ENCODE measurements at regions not wholly inside any gene's neighbourhood (a gene's known extent, or its start where the extent isn't known, plus 50 kb on each side); places are given as distances from the start of the nearest gene placed in this dataset.

GRCh38 chr10:107453561-107453960, 289.1 kb upstream of the SORCS1 start:
- DNase-seq: no peak

- DNase-seq: peak; percentile 86
These were observed 286.5 kb upstream of the SORCS1 start for GRCh38 chr10:107451047-107451446.

- DNase-seq: no peak
These were observed 285.6 kb upstream of the SORCS1 start for GRCh38 chr10:107450056-107450455.

- no peak for DNase-seq
These were observed 279.9 kb upstream of the SORCS1 start for GRCh38 chr10:107444443-107444842.

- no peak for DNase-seq
These were observed 279.3 kb upstream of the SORCS1 start for GRCh38 chr10:107443813-107444212.

DNA sequence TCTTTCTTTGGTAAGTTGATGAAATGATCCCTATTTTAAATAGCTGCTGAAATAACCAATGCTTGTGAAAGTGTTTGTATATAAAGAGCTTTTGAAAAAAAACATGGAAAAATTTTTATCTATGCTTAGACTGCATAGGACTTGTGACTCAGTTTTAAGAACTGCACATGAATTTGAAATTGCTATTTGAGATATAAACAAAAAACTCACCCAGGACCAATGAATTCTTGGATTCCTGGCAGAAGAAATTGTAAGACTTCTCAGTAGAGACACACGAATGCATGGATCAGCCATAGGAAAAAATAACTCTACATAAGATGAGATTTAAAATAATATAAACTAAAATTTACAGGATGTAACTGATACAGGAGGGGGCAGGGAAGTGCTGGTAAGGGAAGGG, 278.8 kb upstream of the SORCS1 start:
- DNase-seq: no peak

DNA sequence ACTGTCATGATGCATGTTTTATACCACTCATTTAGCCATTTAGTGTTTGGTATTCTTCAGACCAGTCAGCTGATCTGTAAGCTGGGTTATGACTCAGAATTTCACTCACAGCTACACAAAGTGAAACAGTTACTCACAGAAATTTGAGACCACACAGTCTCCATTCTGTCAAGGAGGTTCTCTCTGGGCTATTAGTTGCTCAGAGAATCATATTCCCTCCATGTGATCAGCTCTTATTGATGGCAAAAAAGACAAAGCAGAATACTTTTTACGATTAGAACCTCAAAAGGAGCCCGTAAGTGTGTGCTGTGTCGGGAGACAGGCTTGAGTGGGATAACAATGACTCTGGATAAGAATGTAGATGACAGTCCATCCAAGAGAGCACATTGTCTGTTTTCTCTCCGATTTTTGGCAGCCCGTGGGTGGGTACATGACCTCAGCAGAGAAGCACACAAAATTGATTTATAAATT, 277.6 kb upstream of the SORCS1 start:
- DNase-seq: peak; percentile 31

DNA sequence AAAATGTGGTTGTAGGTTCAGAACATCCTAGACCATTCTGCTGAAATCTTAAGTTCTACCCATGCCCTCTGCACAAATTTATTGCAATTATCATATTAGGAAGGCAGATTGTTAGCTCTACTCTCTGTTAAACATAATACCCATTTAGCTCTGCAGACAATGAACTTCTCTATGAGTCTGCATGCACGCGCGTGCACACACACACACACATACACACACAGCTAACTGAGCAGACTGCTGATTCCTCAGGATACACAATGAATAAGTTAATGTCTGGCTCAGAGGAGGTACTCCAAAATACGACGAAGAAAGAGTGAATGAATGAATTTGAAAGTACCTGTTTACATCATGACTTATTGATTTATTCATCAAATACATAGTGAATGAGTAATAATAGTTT, 276.2 kb upstream of the SORCS1 start:
- DNase-seq: no peak

- DNase-seq: no peak
These were observed 273.4 kb upstream of the SORCS1 start for GRCh38 chr10:107437921-107438320.

DNA sequence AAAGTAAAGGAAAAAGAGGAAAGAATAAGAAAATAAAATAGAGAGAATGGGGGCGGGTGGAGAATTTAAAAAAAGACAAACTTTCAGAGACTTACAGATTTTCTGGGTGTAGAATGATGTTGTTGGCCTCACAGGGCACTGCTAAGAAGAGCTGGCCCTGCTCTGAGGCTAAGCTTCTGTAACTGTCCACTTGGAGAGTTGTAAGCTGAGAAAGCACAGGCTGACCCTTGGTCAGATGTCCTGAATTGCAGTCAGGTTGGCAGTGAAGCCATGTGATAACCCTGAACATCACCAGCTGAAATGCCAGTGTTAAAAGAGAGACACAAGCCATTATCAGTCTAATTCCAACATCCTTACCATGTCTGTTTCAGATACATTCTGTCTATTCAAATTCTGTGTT, 272.1 kb upstream of the SORCS1 start:
- DNase-seq: no peak

DNA sequence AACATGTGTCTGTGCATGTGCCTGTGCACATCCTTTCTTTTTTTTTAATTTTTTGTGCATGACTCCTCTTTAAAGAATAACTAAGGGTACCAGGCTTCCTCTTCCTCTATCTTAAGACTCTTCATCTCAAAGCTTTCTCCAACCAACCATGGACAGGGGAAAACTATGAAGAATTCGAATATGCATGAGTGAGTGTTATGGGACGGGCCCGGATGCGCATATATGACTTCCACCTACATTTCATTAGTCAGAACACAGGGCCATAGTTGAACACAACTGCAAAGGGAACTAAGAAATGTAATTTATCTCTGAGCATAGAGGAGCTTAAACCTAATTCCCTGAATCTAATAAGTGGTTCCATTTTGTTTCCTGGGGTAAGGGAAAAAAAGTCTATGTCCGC, 270.3 kb upstream of the SORCS1 start:
- no peak for DNase-seq

DNA sequence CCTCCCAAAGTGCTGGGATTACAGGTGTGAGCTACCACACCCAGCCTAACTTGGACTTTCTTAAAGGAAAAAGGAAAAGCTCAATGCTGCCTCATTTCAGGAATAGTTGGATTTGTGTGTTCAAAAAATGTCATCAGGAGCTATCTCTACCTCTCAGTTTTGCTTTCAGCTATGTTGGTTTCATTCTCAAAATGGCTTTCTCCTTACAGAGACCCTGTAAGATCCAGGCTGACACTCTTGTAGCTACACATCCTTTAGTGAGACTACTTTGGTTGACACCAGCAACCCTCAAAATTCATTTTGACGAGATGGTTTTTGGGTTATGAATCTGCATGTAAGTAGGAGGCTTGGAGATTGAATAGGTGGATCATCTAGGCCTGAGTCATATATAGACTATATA, 269.7 kb upstream of the SORCS1 start:
- DNase-seq: no peak

- no peak for DNase-seq
These were observed 269.1 kb upstream of the SORCS1 start for GRCh38 chr10:107433605-107434004.

- DNase-seq: no peak
These were observed 265.9 kb upstream of the SORCS1 start for GRCh38 chr10:107430446-107430845.

DNA sequence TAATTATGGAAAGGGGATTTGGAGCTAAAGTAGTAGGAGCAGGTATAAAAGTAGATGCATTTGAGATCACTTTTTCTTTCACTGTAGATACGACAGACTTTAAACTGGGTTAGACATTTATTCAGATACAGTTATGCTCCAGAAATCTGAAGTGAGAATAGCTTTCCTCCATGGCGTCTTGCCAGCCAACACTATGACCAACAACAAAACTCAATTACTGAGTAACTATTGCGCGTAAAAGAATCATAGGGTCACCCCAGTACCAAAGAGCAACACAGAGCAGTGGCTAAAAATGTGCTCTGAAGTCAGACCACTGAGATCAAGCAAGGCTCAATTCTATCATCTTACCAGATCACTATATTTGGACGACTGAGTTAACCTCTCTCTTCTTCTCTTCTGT, 262.5 kb upstream of the SORCS1 start:
- DNase-seq: no peak

GRCh38 chr10:107425931-107426553, 261.5 kb upstream of the SORCS1 start:
- DNase-seq: no peak

DNA sequence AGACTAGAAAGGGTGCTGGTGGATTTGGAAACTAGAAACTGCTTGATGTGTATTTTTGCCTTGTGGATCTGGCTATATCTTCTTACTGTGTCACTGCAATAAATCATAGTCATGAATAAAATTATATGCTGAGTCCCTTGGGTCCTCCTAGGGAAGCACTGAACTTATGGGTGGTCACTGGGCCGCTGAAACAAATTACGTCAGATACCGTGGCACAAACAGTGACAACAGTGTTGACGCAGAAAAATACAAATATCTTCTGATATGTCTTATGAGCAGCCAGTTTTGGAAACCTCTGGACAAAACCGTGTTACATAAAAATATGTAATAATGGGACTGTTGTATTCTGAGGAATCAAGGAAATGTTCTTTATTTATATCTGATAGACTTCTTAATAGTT, 260.1 kb upstream of the SORCS1 start:
- no peak for DNase-seq

- no peak for DNase-seq
These were observed 259.4 kb upstream of the SORCS1 start for GRCh38 chr10:107423903-107424302.

DNA sequence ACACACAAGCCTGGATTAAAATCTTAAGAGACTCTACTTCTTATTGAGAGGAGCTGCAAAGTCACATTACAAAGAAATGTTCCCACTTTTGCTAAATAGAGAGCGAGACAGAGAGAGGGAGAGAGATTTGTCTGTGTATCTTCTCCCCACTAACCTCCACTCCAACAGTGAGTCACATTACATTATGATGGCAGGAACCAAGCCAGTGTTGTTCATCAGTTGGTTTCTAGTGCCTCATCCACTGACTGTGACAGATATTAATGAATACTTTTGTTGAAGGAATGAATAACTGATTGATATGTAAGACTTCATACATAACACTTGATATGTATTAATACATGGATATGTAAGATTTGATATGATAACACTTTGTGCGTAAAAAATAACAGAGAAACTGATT, 258.2 kb upstream of the SORCS1 start:
- DNase-seq: no peak

DNA sequence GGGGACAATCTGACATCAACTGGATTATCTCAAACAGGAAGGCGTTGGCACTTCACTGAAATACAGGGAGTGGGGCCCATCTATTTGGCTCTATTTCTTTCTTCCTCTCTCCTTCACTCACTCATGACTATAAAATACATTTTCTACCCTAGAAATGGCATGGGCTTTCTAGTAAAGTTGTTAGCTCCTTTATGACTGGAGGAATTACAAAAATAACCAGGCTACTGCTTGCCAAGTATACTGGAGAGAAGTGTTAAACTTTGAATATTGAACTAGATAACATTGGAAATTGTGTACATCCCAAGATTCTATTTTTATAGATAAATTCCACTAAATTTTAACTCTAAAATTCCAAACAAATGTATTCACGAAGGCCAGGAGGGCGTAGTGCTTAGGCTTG, 255.7 kb upstream of the SORCS1 start:
- no peak for DNase-seq

DNA sequence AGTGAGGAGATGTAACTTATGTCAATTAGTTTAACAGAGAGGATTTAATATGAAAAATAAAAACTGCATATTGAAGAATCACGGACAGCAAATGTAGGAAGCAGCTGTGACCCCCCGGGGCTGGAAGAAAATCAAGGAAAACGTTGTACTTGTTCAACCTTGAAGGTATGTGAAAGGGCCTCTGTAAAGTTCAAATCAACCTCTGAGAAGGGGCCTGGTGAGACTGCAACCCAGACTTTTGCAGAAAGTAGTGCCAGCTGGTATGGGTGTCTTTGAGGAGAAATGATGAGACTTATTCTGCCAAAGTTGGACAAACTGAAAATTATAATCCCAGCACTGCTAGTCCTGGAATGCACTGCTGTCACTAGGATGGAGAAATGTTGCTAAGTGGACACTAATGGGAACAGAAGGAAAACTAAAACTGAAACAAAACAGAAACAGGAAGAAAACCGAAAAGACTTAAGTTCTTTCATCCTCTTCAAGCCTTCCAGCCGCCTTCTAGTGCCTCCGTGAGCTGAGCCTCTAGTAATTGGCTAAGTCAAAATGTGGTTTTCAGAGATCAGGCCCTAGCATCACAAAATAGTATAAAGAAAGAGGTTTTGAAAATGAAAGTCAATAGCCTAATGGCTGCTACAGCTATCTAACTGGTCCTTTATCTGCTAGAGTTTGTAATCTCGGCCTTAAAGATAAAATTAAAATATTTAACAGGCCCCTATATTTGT, 253.7 kb upstream of the SORCS1 start:
- DNase-seq: peak; percentile 86

DNA sequence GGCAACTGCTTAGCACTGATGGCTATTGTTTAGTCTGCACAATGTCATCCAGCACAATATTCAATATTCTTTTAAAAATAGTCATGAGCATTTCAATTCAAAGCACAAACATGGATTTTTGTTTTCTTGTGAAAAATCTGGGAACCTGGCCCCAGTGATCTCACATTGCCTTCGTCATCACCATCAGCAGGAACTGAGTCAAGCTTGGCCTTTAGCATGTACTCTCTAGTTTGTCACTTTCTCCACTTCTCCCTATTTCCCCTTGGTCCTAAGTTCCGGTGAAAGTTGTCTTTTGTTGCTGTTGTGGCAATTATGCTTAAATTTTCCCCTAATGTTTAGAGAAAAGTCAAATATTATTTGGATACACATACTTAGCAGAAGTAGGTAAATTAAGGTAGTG, 252.9 kb upstream of the SORCS1 start:
- no peak for DNase-seq

DNA sequence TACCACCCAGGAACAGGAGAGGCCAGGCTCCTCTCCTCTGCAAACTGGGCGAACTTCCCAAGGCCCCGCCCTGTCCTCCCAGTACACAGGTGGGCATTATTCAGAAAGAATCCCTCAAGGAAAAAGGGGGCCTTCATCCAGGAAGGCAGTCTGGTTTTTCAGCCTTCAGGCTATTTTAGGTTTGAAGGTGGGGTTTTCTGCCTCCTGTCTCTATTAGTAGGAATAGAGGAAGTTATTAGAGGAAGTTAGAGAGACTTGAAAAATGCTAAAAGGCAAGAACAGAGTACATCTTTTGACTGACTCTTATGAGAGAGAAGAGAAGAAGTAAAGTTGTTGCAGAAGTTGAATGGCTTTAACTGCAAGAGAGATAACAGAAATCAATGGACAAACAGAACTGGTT, 250.9 kb upstream of the SORCS1 start:
- no peak for DNase-seq

- no peak for DNase-seq
These were observed 249.5 kb upstream of the SORCS1 start for GRCh38 chr10:107413971-107414370.

GRCh38 chr10:107409522-107409921, 245.0 kb upstream of the SORCS1 start:
- peak; percentile 44 for DNase-seq

All from MV-4-11 (cell line).